K562 (cell line): ENCODE measurements at regions not wholly inside any gene's neighbourhood (a gene's known extent, or its start where the extent isn't known, plus 50 kb on each side); places are given as distances from the start of the nearest gene placed in this dataset.

Source experiments
- ATAC-seq: fragments of 200-7000 bp; cut with Tn5 transposase; 3 replicates; pipeline ENCODE4 v1.9.1; 2020; ENCODE audit warnings: moderate library complexity
- BruUV-seq: library from RNA; stranded (reverse); fragments of 400-500 nt; replicated peaks from 2 replicates; lab custom pipeline; 2021; lab: Mats Ljungman, UMichigan
- CTCF ChIA-PET: fragments of 300-600 bp; formaldehyde crosslinking; extraction: SDS; loops from one replicate; lab custom pipeline; 2021; ENCODE audit warnings: low intra/inter-chr PET ratio; lab: Yijun Ruan, JAX
- POLR2A ChIA-PET: fragments of 300-600, 350-650 bp; sonication (Branson Sonifier 250); formaldehyde crosslinking; extraction: SDS; loops from one replicate; lab custom pipeline; 2021; ENCODE audit warnings: antibody characterized with exemption, inconsistent platforms; lab: Yijun Ruan, JAX
- DNase-seq, 4 experiments: peaks; one replicate each; pipeline versions ENCODE4 v3.0.0 to v3.0.0-alpha.2; 2011 to 2018; ENCODE audit warnings: low spot score in 3 of 4, mixed read lengths in 3 of 4; ENCODE audit errors: extremely low read depth in 1 of 4
- FAIRE-seq: peaks from 2 replicates; lab custom pipeline; 2011; peaks lifted over from hg19 to GRCh38; lab: Jason Lieb, UNC
- H2AFZ ChIP-seq: 2 replicates; pipeline ENCODE4 v1.6.0; 2011; ENCODE audit warnings: low read depth, low read length, control low read depth, inconsistent platforms
- H3K27ac ChIP-seq: fragments of 200-600 bp; 3 replicates; pipeline ENCODE4 v1.8.0; 2011; ENCODE audit warnings: low read depth, mild to moderate bottlenecking, control low read depth, inconsistent platforms, low read length, moderate library complexity, mixed read lengths; ENCODE audit errors: extremely low read depth
- H3K27me3 ChIP-seq, 2 experiments: fragments of 300-600 bp in 1 of 2; 2 replicates in 1 of 2; 3 replicates in 1 of 2; pipeline versions ENCODE4 v1.6.0 to v1.8.0; 2011; ENCODE audit warnings: inconsistent platforms in 2 of 2, low read length in 2 of 2, mild to moderate bottlenecking in 1 of 2, mixed read lengths in 1 of 2, moderate library complexity in 1 of 2; ENCODE audit not compliant: control insufficient read depth in 2 of 2, insufficient read depth in 2 of 2
- H3K36me3 ChIP-seq: fragments of 300-600 bp; 3 replicates; pipeline ENCODE4 v1.8.0; 2011; ENCODE audit warnings: mild to moderate bottlenecking, low read length, inconsistent platforms; ENCODE audit not compliant: control insufficient read depth, insufficient read depth
- H3K4me1 ChIP-seq, 2 experiments: fragments of 200-600 bp in 1 of 2; replicated peaks in 1 of 2; 2 replicates in 1 of 2; 3 replicates in 1 of 2; pipeline versions ENCODE4 v1.5.1 to v1.8.0; 2011; ENCODE audit warnings: inconsistent platforms in 2 of 2, low read length in 2 of 2, mild to moderate bottlenecking in 1 of 2, mixed read lengths in 1 of 2, moderate library complexity in 1 of 2; ENCODE audit not compliant: control insufficient read depth in 2 of 2, insufficient read depth in 2 of 2
- H3K4me2 ChIP-seq: 2 replicates; pipeline ENCODE4 v1.6.1; 2011; ENCODE audit warnings: low read length, control low read depth, inconsistent platforms, mixed read lengths; ENCODE audit not compliant: insufficient read depth
- H3K4me3 ChIP-seq: fragments of 200-600 bp; sonication (generic), shearing (Covaris generic); 2 replicates; pipeline ENCODE4 v1.5.1; 2016; ENCODE audit warnings: control low read depth, inconsistent platforms
- H3K79me2 ChIP-seq: fragments of 200-600 bp; 3 replicates; pipeline ENCODE4 v1.8.0; 2011; ENCODE audit warnings: low read length, inconsistent platforms; ENCODE audit not compliant: control insufficient read depth, insufficient read depth
- H3K9ac ChIP-seq, 2 experiments: 2 replicates each; pipeline versions ENCODE4 v1.6.0 to v1.6.1; 2011; ENCODE audit warnings: low read depth in 2 of 2, low read length in 2 of 2, control low read depth in 1 of 2, inconsistent platforms in 1 of 2, mild to moderate bottlenecking in 1 of 2, mixed read lengths in 1 of 2; ENCODE audit not compliant: insufficient read depth in 1 of 2
- H3K9me1 ChIP-seq: one replicate; pipeline ENCODE4 v1.6.0; 2011; ENCODE audit warnings: inconsistent platforms, mild to moderate bottlenecking, low read length, moderate library complexity; ENCODE audit not compliant: control insufficient read depth, insufficient read depth
- H3K9me3 ChIP-seq: replicated peaks from 2 replicates; pipeline ENCODE4 v1.5.1; 2011; ENCODE audit warnings: low read depth, low read length, inconsistent platforms; ENCODE audit not compliant: control insufficient read depth, insufficient read depth
- H4K20me1 ChIP-seq: replicated peaks from 2 replicates; pipeline ENCODE4 v1.6.1; 2011; ENCODE audit warnings: low read length, inconsistent platforms, mixed read lengths; ENCODE audit not compliant: control insufficient read depth, insufficient read depth
- ATF6 ChIP-seq: sonication (generic); formaldehyde crosslinking; IDR thresholded peaks from 2 replicates; pipeline ENCODE4 v1.4.0; 2020; ENCODE audit warnings: mild to moderate bottlenecking, missing genetic modification reagents
- FUS ChIP-seq: fragments of 200-400 bp; formaldehyde crosslinking; optimal IDR thresholded peaks from 2 replicates; pipeline ENCODE3; 2017; ENCODE audit warnings: low read depth, low read length
- ILF3 ChIP-seq: fragments of 450-650 bp; IDR thresholded peaks from 2 replicates; pipeline ENCODE4 v1.6.1; 2018; ENCODE audit warnings: antibody characterized with exemption, mild to moderate bottlenecking, moderate library complexity, borderline replicate concordance
- KDM2B ChIP-seq: fragments of 250-450 bp; sonication (Bioruptor Pico); IDR thresholded peaks from 2 replicates; pipeline ENCODE4 v1.8.0; 2021; ENCODE audit warnings: mild to moderate bottlenecking, moderate library complexity
- SRSF7 ChIP-seq: fragments of 200-400 bp; formaldehyde crosslinking; optimal IDR thresholded peaks from 2 replicates; pipeline ENCODE3; 2017; ENCODE audit warnings: mild to moderate bottlenecking, low read depth, low read length
- STAG1 ChIP-seq: sonication (generic); formaldehyde crosslinking; IDR thresholded peaks from 2 replicates; pipeline ENCODE4 v1.5.0; 2020; ENCODE audit warnings: missing genetic modification reagents, borderline replicate concordance
- TBL1XR1 ChIP-seq, 2 experiments: IDR thresholded peaks; 2 replicates each; pipeline ENCODE4 v1.6.1; 2012; ENCODE audit warnings: improper control_type of control experiment in 2 of 2, low read length in 2 of 2, mild to moderate bottlenecking in 1 of 2
- ZC3H8 ChIP-seq: fragments of 450-650 bp; IDR thresholded peaks from 2 replicates; pipeline ENCODE4 v1.6.1; 2017
- WGBS: fragments of 100-300 bp; shearing (Covaris generic); methylation state at CpG from one replicate; pipeline ENCODE4 v1.1.6; 2016; ENCODE audit warnings: low coverage, mixed read lengths; ENCODE audit not compliant: insufficient coverage; ENCODE audit errors: missing lambda C conversion rate; 5-methylcytosine and 5-hydroxymethylcytosine counted together
- in situ Hi-C: fragments of 300-500 bp; cut with MboI; formaldehyde crosslinking; loops from 4 replicates; pipeline ENCODE4 v1.15.0; 2018; ENCODE audit warnings: inconsistent platforms, mixed read lengths
- intact Hi-C: fragments of 100-400 bp; cut with micrococcal nuclease; formaldehyde crosslinking; loops from 2 replicates; pipeline ENCODE4 v1.14.2; 2022
- TF ChIP-seq, protein P1 (sequence below): fragments of 450-650 bp; IDR thresholded peaks from 2 replicates; pipeline ENCODE4 v1.6.1; 2017; ENCODE audit warnings: antibody characterized with exemption
- TF ChIP-seq, protein P2 (sequence below): fragments of 450-650 bp; IDR thresholded peaks from 2 replicates; pipeline ENCODE4 v1.6.1; 2017; ENCODE audit warnings: mild to moderate bottlenecking, moderate library complexity

DNA sequence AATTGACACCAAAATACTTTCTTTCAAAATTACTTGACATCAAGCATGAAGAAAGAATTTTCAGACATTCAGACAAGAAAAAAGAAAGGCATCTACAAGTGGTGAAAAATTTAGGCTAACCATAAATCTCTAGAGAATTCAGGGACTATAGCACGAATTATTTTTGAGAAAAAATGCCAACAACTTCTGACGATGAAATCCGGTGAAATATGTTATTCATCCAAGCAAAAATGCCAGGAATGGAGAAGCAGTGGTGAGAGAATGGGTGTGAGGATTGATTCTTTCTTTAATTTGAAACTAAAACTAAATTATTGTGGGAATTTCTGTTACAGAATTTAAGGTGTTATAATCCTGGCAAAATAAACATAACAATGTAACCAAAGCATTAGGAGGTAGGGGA lies 69.4 kb upstream of the SORBS2 start:
- Histone ChIP-seq H3K9ac (no peak overlapping the region), H4K20me1 (no peaks in the 10 kb centered on the region), H2AFZ (no peak overlapping the region), H3K4me2 (no peak overlapping the region), H3K9me3 (no peaks in the 10 kb centered on the region), H3K4me1 (no peaks in the 10 kb centered on the region), H3K27me3 (no peaks in the 10 kb centered on the region; a peak in 3 of 5 replicates), H3K36me3 (no peaks in the 10 kb centered on the region), H3K4me3 (no peak overlapping the region), H3K27ac (no peak overlapping the region), H3K79me2 (no peaks in the 10 kb centered on the region), H3K9me1 (no peaks in the 10 kb centered on the region)
- DNase-seq: no peak
- ChIA-PET CTCF (no interaction called here), POLR2A (no interaction called here)
- 2% methylated on average over 3 of the region's 3 CpGs for WGBS
- FAIRE-seq: no peak
- BruUV-seq: no TSS peak
- TF ChIP-seq FUS: no peak
- no peak for ATAC-seq
- in situ Hi-C loops (no loop called here), intact Hi-C loops (no loop called here)

DNA sequence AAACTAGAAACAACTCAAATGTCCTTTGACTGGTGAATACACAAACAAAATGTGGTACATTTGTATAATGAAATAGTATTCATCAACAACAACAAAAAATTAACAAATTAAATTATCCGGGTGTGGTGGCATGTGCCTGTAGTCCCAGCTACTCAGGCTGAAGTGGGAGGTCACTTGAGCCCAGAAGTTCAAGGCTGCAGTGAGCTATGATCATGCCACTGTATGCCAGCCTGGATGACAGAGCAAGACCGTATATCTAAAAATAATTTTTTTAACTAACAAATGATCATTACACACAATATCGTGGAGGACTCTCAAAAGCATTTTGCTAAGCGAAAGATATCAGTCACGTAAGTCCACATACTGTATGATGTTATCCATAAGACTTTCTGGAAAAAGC lies 71.6 kb upstream of the SORBS2 start:
- POLR2A ChIA-PET: no interaction called here
- BruUV-seq: no TSS peak
- TF ChIP-seq KDM2B (CRISPR knock-in tag) (no peak), ZC3H8 (no peak), ILF3 (no peak), STAG1 (no peak), ATF6 (CRISPR knock-in tag) (no peak), TBL1XR1 (IDR thresholded peaks at IDR 0.05; ENCODE audit: low read length in 2 of 2) (no peak), SRSF7 (no peak)
- TF ChIP-seq, protein P1, sequence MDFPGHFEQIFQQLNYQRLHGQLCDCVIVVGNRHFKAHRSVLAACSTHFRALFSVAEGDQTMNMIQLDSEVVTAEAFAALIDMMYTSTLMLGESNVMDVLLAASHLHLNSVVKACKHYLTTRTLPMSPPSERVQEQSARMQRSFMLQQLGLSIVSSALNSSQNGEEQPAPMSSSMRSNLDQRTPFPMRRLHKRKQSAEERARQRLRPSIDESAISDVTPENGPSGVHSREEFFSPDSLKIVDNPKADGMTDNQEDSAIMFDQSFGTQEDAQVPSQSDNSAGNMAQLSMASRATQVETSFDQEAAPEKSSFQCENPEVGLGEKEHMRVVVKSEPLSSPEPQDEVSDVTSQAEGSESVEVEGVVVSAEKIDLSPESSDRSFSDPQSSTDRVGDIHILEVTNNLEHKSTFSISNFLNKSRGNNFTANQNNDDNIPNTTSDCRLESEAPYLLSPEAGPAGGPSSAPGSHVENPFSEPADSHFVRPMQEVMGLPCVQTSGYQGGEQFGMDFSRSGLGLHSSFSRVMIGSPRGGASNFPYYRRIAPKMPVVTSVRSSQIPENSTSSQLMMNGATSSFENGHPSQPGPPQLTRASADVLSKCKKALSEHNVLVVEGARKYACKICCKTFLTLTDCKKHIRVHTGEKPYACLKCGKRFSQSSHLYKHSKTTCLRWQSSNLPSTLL: no peak
- TF ChIP-seq, protein P2, sequence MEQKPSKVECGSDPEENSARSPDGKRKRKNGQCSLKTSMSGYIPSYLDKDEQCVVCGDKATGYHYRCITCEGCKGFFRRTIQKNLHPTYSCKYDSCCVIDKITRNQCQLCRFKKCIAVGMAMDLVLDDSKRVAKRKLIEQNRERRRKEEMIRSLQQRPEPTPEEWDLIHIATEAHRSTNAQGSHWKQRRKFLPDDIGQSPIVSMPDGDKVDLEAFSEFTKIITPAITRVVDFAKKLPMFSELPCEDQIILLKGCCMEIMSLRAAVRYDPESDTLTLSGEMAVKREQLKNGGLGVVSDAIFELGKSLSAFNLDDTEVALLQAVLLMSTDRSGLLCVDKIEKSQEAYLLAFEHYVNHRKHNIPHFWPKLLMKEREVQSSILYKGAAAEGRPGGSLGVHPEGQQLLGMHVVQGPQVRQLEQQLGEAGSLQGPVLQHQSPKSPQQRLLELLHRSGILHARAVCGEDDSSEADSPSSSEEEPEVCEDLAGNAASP: no peak
- TF ChIP-seq, all 486 proteins: peak for 0

More for the DNA sequence above, 71.6 kb upstream of the SORBS2 start:
- DNase-seq: no peak
- Histone ChIP-seq H3K9ac (no peak overlapping the region), H3K9me3 (no peaks in the 10 kb centered on the region), H3K27ac (no peak overlapping the region), H2AFZ (no peak overlapping the region), H3K4me2 (no peak overlapping the region), H3K9me1 (no peaks in the 10 kb centered on the region), H3K4me1 (no peaks in the 10 kb centered on the region), H3K4me3 (no peak overlapping the region), H3K27me3 (no peaks in the 10 kb centered on the region; a peak in 3 of 5 replicates), H4K20me1 (no peaks in the 10 kb centered on the region), H3K36me3 (no peaks in the 10 kb centered on the region), H3K79me2 (no peaks in the 10 kb centered on the region)
- no peak for FAIRE-seq
- CTCF ChIA-PET: no interaction called here
- 0% methylated on average over 5 of the region's 5 CpGs for whole genome bisulfite sequencing
- in situ Hi-C loops (no loop called here), intact Hi-C loops (no loop called here)
- no peak for ATAC-seq
